Caco-2 (cell line): ENCODE measurements at regions not wholly inside any gene's neighbourhood (a gene's known extent, or its start where the extent isn't known, plus 50 kb on each side); places are given as distances from the start of the nearest gene placed in this dataset.

Experiments used
- BruUV-seq: library from RNA; stranded (reverse); fragments of 400-500 nt; replicated peaks from 2 replicates; lab custom pipeline; 2021; lab: Mats Ljungman, UMichigan
- CTCF ChIA-PET: fragments of 300-600 bp; sonication (Branson Sonifier 250); formaldehyde crosslinking; loops from one replicate; lab custom pipeline; 2022; ENCODE audit warnings: antibody characterized with exemption; lab: Charles Lee
- POLR2A ChIA-PET: fragments of 300-600 bp; sonication (Branson Sonifier 250); formaldehyde crosslinking; loops from one replicate; lab custom pipeline; 2022; ENCODE audit warnings: antibody characterized with exemption; lab: Charles Lee
- DNase-seq, 2 experiments: peaks; one replicate each; pipeline versions ENCODE4 v3.0.0 to v3.0.0-alpha.2; 2020 to 2022
- H3K27me3 ChIP-seq: replicated peaks from 2 replicates; pipeline ENCODE4 v1.6.0; 2011; ENCODE audit warnings: low read length; ENCODE audit not compliant: control insufficient read depth, insufficient read depth
- H3K36me3 ChIP-seq: 2 replicates; pipeline ENCODE4 v1.5.1; 2011; ENCODE audit warnings: low read length; ENCODE audit not compliant: control insufficient read depth, insufficient read depth
- H3K4me1 ChIP-seq: fragments of 250-450 bp; sonication (Bioruptor Pico); 2 replicates; pipeline ENCODE4 v1.5.1; 2020; ENCODE audit warnings: mild to moderate bottlenecking
- H3K4me3 ChIP-seq: 2 replicates; pipeline ENCODE4 v1.5.1; 2011; ENCODE audit warnings: low read depth, mild to moderate bottlenecking, control low read depth, low read length
- H3K9me3 ChIP-seq: fragments of 250-450 bp; sonication (Bioruptor Pico); 2 replicates; pipeline ENCODE4 v1.5.1; 2020; ENCODE audit warnings: mild to moderate bottlenecking, moderate library complexity
- H3K27ac Mint-ChIP-seq: one replicate; pipeline ENCODE4 v1.8.0; 2022; ENCODE audit warnings: mixed read lengths; ENCODE audit not compliant: unreplicated experiment
- H3K27me3 Mint-ChIP-seq: one replicate; pipeline ENCODE4 v1.8.0; 2022; ENCODE audit warnings: mixed read lengths; ENCODE audit not compliant: insufficient read depth, unreplicated experiment
- H3K36me3 Mint-ChIP-seq: one replicate; pipeline ENCODE4 v1.8.0; 2022; ENCODE audit warnings: mild to moderate bottlenecking, mixed read lengths; ENCODE audit not compliant: insufficient read depth, unreplicated experiment
- H3K4me1 Mint-ChIP-seq: one replicate; pipeline ENCODE4 v1.8.0; 2022; ENCODE audit warnings: low read depth, mixed read lengths; ENCODE audit not compliant: unreplicated experiment
- H3K4me3 Mint-ChIP-seq: one replicate; pipeline ENCODE4 v1.8.0; 2022; ENCODE audit warnings: mild to moderate bottlenecking, moderate library complexity, mixed read lengths; ENCODE audit not compliant: unreplicated experiment
- H3K9me3 Mint-ChIP-seq: one replicate; pipeline ENCODE4 v1.8.0; 2022; ENCODE audit warnings: mixed read lengths; ENCODE audit not compliant: unreplicated experiment
- CTCF ChIP-seq, 2 experiments: fragments of 200-600 bp in 1 of 2; IDR thresholded peaks; 1 replicate in 1 of 2; 2 replicates in 1 of 2; pipeline versions ENCODE4 v1.5.1 to v1.8.0; 2011 to 2022; ENCODE audit warnings: antibody characterized with exemption in 1 of 2, control low read depth in 1 of 2, inconsistent platforms in 1 of 2, low read depth in 1 of 2, low read length in 1 of 2, mild to moderate bottlenecking in 1 of 2, moderate library complexity in 1 of 2; ENCODE audit not compliant: insufficient read depth in 1 of 2, severe bottlenecking in 1 of 2, unreplicated experiment in 1 of 2
- intact Hi-C: fragments of 100-400 bp; cut with micrococcal nuclease; formaldehyde crosslinking; loops from one replicate; pipeline ENCODE4 v1.10.0; 2022; ENCODE audit not compliant: unreplicated experiment

GRCh38 chr2:381941-382727 lies 94.2 kb upstream of the ALKAL2 start:
- H3K4me3 ChIP-seq = no peak overlapping the region
- H3K36me3 Mint-ChIP-seq = no peaks in the 10 kb centered on the region
- H3K4me3 Mint-ChIP-seq = no peak overlapping the region
- H3K4me1 Mint-ChIP-seq = no peaks in the 10 kb centered on the region
- POLR2A ChIA-PET = no interaction called here
- H3K9me3 Mint-ChIP-seq = peaks cover 16% of the 10 kb centered on the region
- no TSS peak for BruUV-seq
- CTCF ChIA-PET = no interaction called here
- no peak for DNase-seq
- H3K9me3 ChIP-seq = no peaks in the 10 kb centered on the region
- H3K27ac Mint-ChIP-seq = no peak overlapping the region
- no peaks in the 10 kb centered on the region for H3K27me3 Mint-ChIP-seq
- intact Hi-C loops = no loop called here
- H3K4me1 ChIP-seq = no peaks in the 10 kb centered on the region
- no peak for TF ChIP-seq CTCF (IDR thresholded peaks at IDR 0.05; ENCODE audit: insufficient read depth in 1 of 2, low read depth in 1 of 2, low read length in 1 of 2, severe bottlenecking in 1 of 2, unreplicated experiment in 1 of 2)
- H3K36me3 ChIP-seq = no peaks in the 10 kb centered on the region
- no peaks in the 10 kb centered on the region for H3K27me3 ChIP-seq

GRCh38 chr2:381181-381580 lies 93.3 kb upstream of the ALKAL2 start:
- no peaks in the 10 kb centered on the region for H3K4me1 ChIP-seq
- no peaks in the 10 kb centered on the region for H3K27me3 ChIP-seq
- intact Hi-C loops = no loop called here
- H3K9me3 ChIP-seq = no peaks in the 10 kb centered on the region; the same call in 1 of the 2 replicates
- Mint-ChIP-seq H3K36me3 (no peaks in the 10 kb centered on the region), H3K4me1 (no peaks in the 10 kb centered on the region), H3K27me3 (no peaks in the 10 kb centered on the region), H3K4me3 (no peak overlapping the region), H3K27ac (no peak overlapping the region), H3K9me3 (peaks cover 18% of the 10 kb centered on the region)
- no peak for DNase-seq
- no TSS peak for BruUV-seq
- no peak for TF ChIP-seq CTCF (IDR thresholded peaks at IDR 0.05; ENCODE audit: insufficient read depth in 1 of 2, low read depth in 1 of 2, low read length in 1 of 2, severe bottlenecking in 1 of 2, unreplicated experiment in 1 of 2)
- H3K4me3 ChIP-seq = no peak overlapping the region
- ChIA-PET POLR2A (no interaction called here), CTCF (no interaction called here)
- no peaks in the 10 kb centered on the region for H3K36me3 ChIP-seq

GRCh38 chr2:380772-381171 lies 92.9 kb upstream of the ALKAL2 start:
- no TSS peak for BruUV-seq
- CTCF ChIA-PET = no interaction called here

More at GRCh38 chr2:380772-381171, 92.9 kb upstream of the ALKAL2 start:
- Mint-ChIP-seq H3K4me3 (no peak overlapping the region), H3K9me3 (peaks cover 18% of the 10 kb centered on the region), H3K36me3 (no peaks in the 10 kb centered on the region), H3K27ac (no peak overlapping the region), H3K27me3 (no peaks in the 10 kb centered on the region), H3K4me1 (no peaks in the 10 kb centered on the region)
- Histone ChIP-seq H3K9me3 (no peaks in the 10 kb centered on the region; the same call in 1 of the 2 replicates), H3K36me3 (no peaks in the 10 kb centered on the region), H3K4me1 (no peaks in the 10 kb centered on the region), H3K27me3 (no peaks in the 10 kb centered on the region), H3K4me3 (no peak overlapping the region)
- DNase-seq = no peak
- no peak for TF ChIP-seq CTCF (IDR thresholded peaks at IDR 0.05; ENCODE audit: insufficient read depth in 1 of 2, low read depth in 1 of 2, low read length in 1 of 2, severe bottlenecking in 1 of 2, unreplicated experiment in 1 of 2)
- POLR2A ChIA-PET = no interaction called here
- intact Hi-C loops = no loop called here
